Heart left ventricle (tissue), 16 donors: ENCODE measurements at regions not wholly inside any gene's neighbourhood (a gene's known extent, or its start where the extent isn't known, plus 50 kb on each side); places are given as distances from the start of the nearest gene placed in this dataset.
"Not testable (repeated sequence)": the region's sequence is repeated elsewhere in the genome, so short reads cannot be mapped to it uniquely, and the experiment has no call there.

Experiments used
- ATAC-seq, 4 donors: fragments of 200-7000 bp; cut with Tn5 transposase; one replicate each; pipeline ENCODE4 v1.9.1; 2020 to 2022; ENCODE audit warnings: moderate library complexity in 4 of 4, mild to moderate bottlenecking in 3 of 4, moderate number of reproducible peaks in 1 of 4
- DNase-seq, 5 donors: peaks; one replicate each; pipeline ENCODE4 v3.0.0-alpha.2; 2020
- H3K27ac ChIP-seq, 12 donors: fragments of 200-600 bp; sonication (generic) in 4 of 12; one replicate each; pipeline versions ENCODE4 v1.5.0 to v1.8.0; 2016 to 2022; ENCODE audit warnings: mild to moderate bottlenecking in 2 of 12
- H3K27me3 ChIP-seq, 9 donors: fragments of 200-600 bp; sonication (generic) in 2 of 9; one replicate each; pipeline versions ENCODE4 v1.5.1 to v1.8.0; 2016 to 2022; ENCODE audit warnings: mild to moderate bottlenecking in 3 of 9
- H3K36me3 ChIP-seq, 9 donors: fragments of 200-600 bp; sonication (generic) in 2 of 9; one replicate each; pipeline versions ENCODE4 v1.5.0 to v1.8.0; 2018 to 2022; ENCODE audit warnings: mild to moderate bottlenecking in 2 of 9
- H3K4me1 ChIP-seq, 12 donors: fragments of 200-600 bp; sonication (generic) in 4 of 12; one replicate each; pipeline versions ENCODE4 v1.5.0 to v1.8.0; 2016 to 2022; ENCODE audit warnings: mild to moderate bottlenecking in 3 of 12
- H3K4me3 ChIP-seq, 12 donors: fragments of 200-600 bp; sonication (generic) in 4 of 12; one replicate each; pipeline versions ENCODE4 v1.5.0 to v1.8.0; 2017 to 2022; ENCODE audit warnings: mild to moderate bottlenecking in 9 of 12, moderate library complexity in 4 of 12
- H3K9me3 ChIP-seq, 12 donors: fragments of 200-600 bp; sonication (generic) in 4 of 12; one replicate each; pipeline versions ENCODE4 v1.5.0 to v1.8.0; 2016 to 2022; ENCODE audit warnings: mild to moderate bottlenecking in 1 of 12
- CTCF ChIP-seq, 12 donors: fragments of 200-600 bp; sonication (generic) in 4 of 12; IDR thresholded peaks; one replicate each; pipeline versions ENCODE4 v1.5.0 to v1.8.0; 2018 to 2022; ENCODE audit warnings: antibody characterized with exemption in 12 of 12, mild to moderate bottlenecking in 5 of 12
- POLR2A ChIP-seq, 2 donors: fragments of 450-650 bp; IDR thresholded peaks; one replicate each; pipeline ENCODE4 v1.6.1; 2017; ENCODE audit warnings: antibody characterized with exemption in 2 of 2, mild to moderate bottlenecking in 2 of 2, moderate library complexity in 2 of 2
- whole genome bisulfite sequencing, 4 donors: extraction: QIAGEN DNeasy Blood & Tissue Kit in 2 of 4; methylation state at CpG; one replicate each; pipeline versions ENCODE4 v1.1.5 to v1.1.7; 2013 to 2018; 5-methylcytosine and 5-hydroxymethylcytosine counted together
- intact Hi-C, 10 donors: fragments of 100-400 bp; cut with DNase I; formaldehyde crosslinking; loops; one replicate each; pipeline versions ENCODE4 v1.11.1 to v1.14.2; 2022
- donor health status: ischemic (EF 13 %, LVEDD 7.1; RV severe dilation, severe dysfunction).
- donor health status: healthy with polysubstance abuse.
- donor health status: DM: no; HTN: yes; CAD: no.
- donor health status: DM: no; HTN: no; CAD: no.
- donor health status: ischemic (EF 25% LVEDD 6.9; RV normal size, moderate dysfunction).
- donor health status: ischemic (EF 25% LVEDD 5.7; RV mildly dilated, moderate dysfunction).
- donor health status: healthy.
- donor health status: DM: yes; HTN: yes; CAD: no.
- donor health status: ischemic (EF 35%, LVEDD 5.7; RV mildly dilated, moderate dysfunction).
- donor health status: nonischemic (EF 11% LVEDD 7.7; RV severe dilation, severe dysfunction).
- donor health status: DM: yes; HTN: yes; CAD: no.
- donor health status: PGD.
- donor health status: ischemic (EF 29% LVEDD 5.4; RV normal size, mild dysfunction).
- donor health status: nonischemic (EF 23%, LVEDD 6.1; RV moderate dilation, normal function).

GRCh38 chr3:166986000-166986399, 394.1 kb downstream of the ZBBX start:
- Histone ChIP-seq H3K27me3 (no peaks in the 10 kb centered on the region), H3K36me3 (no peaks in the 10 kb centered on the region), H3K4me1 (no peaks in the 10 kb centered on the region), H3K4me3 (no peak overlapping the region), H3K27ac (no peak overlapping the region), H3K9me3 (no peaks in the 10 kb centered on the region)
- DNase-seq, result no peak
- intact Hi-C loops, result no loop called here
- no peak for TF ChIP-seq CTCF (IDR thresholded peaks at IDR 0.05)
- no peak for TF ChIP-seq POLR2A (IDR thresholded peaks at IDR 0.05)
- ATAC-seq, result no peak

- DNase-seq, H3K27me3 ChIP-seq, intact Hi-C loops, H3K4me3 ChIP-seq, H3K9me3 ChIP-seq, ATAC-seq, H3K36me3 ChIP-seq, H3K27ac ChIP-seq, H3K4me1 ChIP-seq: not testable (repeated sequence)
- WGBS, 4 donors, result 88 to 95% (median 93%) methylated on average over 28 to 36 of the region's 36 CpGs
Observed at GRCh38 chr3:166975796-166976195, 404.3 kb downstream of the ZBBX start.

DNA sequence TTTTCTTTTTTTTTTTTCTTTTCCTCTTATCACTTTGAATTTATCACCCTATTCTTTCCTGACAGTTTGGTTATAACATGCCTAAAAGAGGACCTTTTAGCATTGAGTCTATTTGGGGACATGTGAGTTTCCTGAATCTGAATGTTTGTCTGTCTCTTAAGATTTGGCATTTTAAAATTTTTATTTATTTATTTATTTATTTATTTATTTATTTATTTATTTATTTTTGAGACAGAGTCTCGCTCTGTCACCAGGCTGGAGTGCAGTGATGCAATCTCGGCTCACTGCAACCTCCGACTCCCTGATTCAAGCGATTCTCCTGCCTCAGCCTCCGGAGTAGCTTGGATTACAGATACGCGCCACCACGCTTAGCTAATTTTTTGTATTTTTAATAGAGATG, 412.4 kb downstream of the ZBBX start:
- H3K27me3 ChIP-seq, H3K4me3 ChIP-seq, H3K27ac ChIP-seq, H3K36me3 ChIP-seq, H3K4me1 ChIP-seq, intact Hi-C loops, DNase-seq, ATAC-seq: not testable (repeated sequence)
- peaks cover 0 to 40% (median 10%) of the 10 kb centered on the region in 12 donors for H3K9me3 ChIP-seq
- 93 to 95% (median 94%) methylated on average over 8 of the region's 8 CpGs for WGBS, 4 donors

- Histone ChIP-seq H3K27ac (no peak overlapping the region), H3K9me3 (peaks cover 0 to 27% (median 0%) of the 10 kb centered on the region in 12 donors), H3K4me1 (no peaks in the 10 kb centered on the region), H3K4me3 (no peak overlapping the region), H3K27me3 (no peaks in the 10 kb centered on the region), H3K36me3 (no peaks in the 10 kb centered on the region)
- WGBS, 4 donors, result 51 to 67% (median 57%) methylated on average over 2 of the region's 2 CpGs
- ATAC-seq (no peak), DNase-seq (no peak)
- intact Hi-C loops, result no loop called here
- TF ChIP-seq POLR2A (IDR thresholded peaks at IDR 0.05), result no peak
- TF ChIP-seq CTCF (IDR thresholded peaks at IDR 0.05), result no peak
Observed at GRCh38 chr3:166962911-166963310, 417.2 kb downstream of the ZBBX start.

- ATAC-seq (no peak), DNase-seq (no peak)
- Histone ChIP-seq H3K36me3 (no peaks in the 10 kb centered on the region), H3K9me3 (peaks cover 0 to 21% (median 1%) of the 10 kb centered on the region in 12 donors), H3K4me3 (no peak overlapping the region), H3K27me3 (no peaks in the 10 kb centered on the region), H3K4me1 (no peaks in the 10 kb centered on the region), H3K27ac (no peak overlapping the region)
- intact Hi-C loops, result no loop called here
- TF ChIP-seq POLR2A (IDR thresholded peaks at IDR 0.05) (no peak), CTCF (IDR thresholded peaks at IDR 0.05) (no peak)
- 77 to 86% (median 78%) methylated on average over 3 of the region's 3 CpGs for WGBS, 4 donors
Observed at GRCh38 chr3:166957121-166957520, 423.0 kb downstream of the ZBBX start.
